GM23338 (cell line): ENCODE measurements at regions not wholly inside any gene's neighbourhood (a gene's known extent, or its start where the extent isn't known, plus 50 kb on each side); places are given as distances from the start of the nearest gene placed in this dataset.

Source experiments
- ATAC-seq: fragments of 200-7000 bp; cut with Tn5 transposase; 3 replicates; pipeline ENCODE4 v1.9.1; 2020
- DNase-seq: peaks from one replicate; pipeline ENCODE4 v3.0.0-alpha.2; 2015; ENCODE audit warnings: low spot score
- H2AFZ ChIP-seq: fragments of 200-600 bp; sonication (generic); 2 replicates; pipeline ENCODE4 v1.8.0; 2016; ENCODE audit warnings: antibody characterized with exemption, mild to moderate bottlenecking, moderate library complexity
- H3F3A ChIP-seq: fragments of 200-600 bp; sonication (generic); replicated peaks from 2 replicates; pipeline ENCODE4 v1.8.0; 2017; ENCODE audit warnings: antibody characterized with exemption, mixed run types, low read depth
- H3K27ac ChIP-seq: fragments of 200-600 bp; sonication (generic); 2 replicates; pipeline ENCODE4 v1.6.1; 2016; ENCODE audit warnings: low read depth
- H3K27me3 ChIP-seq: fragments of 200-600 bp; sonication (generic); 2 replicates; pipeline ENCODE4 v1.8.0; 2016; ENCODE audit warnings: mild to moderate bottlenecking, mixed run types, moderate library complexity; ENCODE audit not compliant: insufficient read depth
- H3K36me3 ChIP-seq: fragments of 200-600 bp; sonication (generic); 2 replicates; pipeline ENCODE4 v1.8.0; 2016; ENCODE audit warnings: mild to moderate bottlenecking; ENCODE audit not compliant: insufficient read depth
- H3K4me1 ChIP-seq: fragments of 200-600 bp; sonication (generic); 2 replicates; pipeline ENCODE4 v1.8.0; 2016; ENCODE audit warnings: mild to moderate bottlenecking, moderate library complexity; ENCODE audit not compliant: insufficient read depth
- H3K4me2 ChIP-seq: fragments of 200-600 bp; sonication (generic); 2 replicates; pipeline ENCODE4 v1.7.1; 2017; ENCODE audit warnings: mixed run types
- H3K4me3 ChIP-seq: fragments of 200-600 bp; sonication (generic); 2 replicates; pipeline ENCODE4 v1.6.1; 2016; ENCODE audit warnings: mixed run types
- H3K79me2 ChIP-seq: fragments of 200-600 bp; sonication (generic); replicated peaks from 2 replicates; pipeline ENCODE4 v1.8.0; 2017; ENCODE audit warnings: mild to moderate bottlenecking; ENCODE audit not compliant: insufficient read depth
- H3K9me2 ChIP-seq: fragments of 200-600 bp; sonication (generic); 2 replicates; pipeline ENCODE4 v1.8.0; 2017; ENCODE audit not compliant: insufficient read depth
- H4K20me1 ChIP-seq: fragments of 200-600 bp; sonication (generic); replicated peaks from 2 replicates; pipeline ENCODE4 v1.8.0; 2017; ENCODE audit warnings: mild to moderate bottlenecking; ENCODE audit not compliant: insufficient read depth
- H3K27ac Mint-ChIP-seq: 2 replicates; pipeline ENCODE4 v1.8.0; 2020; ENCODE audit warnings: inconsistent platforms, mild to moderate bottlenecking, moderate library complexity, mixed read lengths
- H3K27me3 Mint-ChIP-seq: 3 replicates; pipeline ENCODE4 v1.8.0; 2022; ENCODE audit warnings: low read depth, mild to moderate bottlenecking, moderate library complexity, mixed read lengths, inconsistent platforms; ENCODE audit not compliant: insufficient read depth, poor library complexity
- H3K36me3 Mint-ChIP-seq: 3 replicates; pipeline ENCODE4 v1.8.0; 2021; ENCODE audit warnings: low read depth, mild to moderate bottlenecking, inconsistent platforms, moderate library complexity, mixed read lengths
- H3K4me1 Mint-ChIP-seq: 3 replicates; pipeline ENCODE4 v1.8.0; 2020; ENCODE audit warnings: mild to moderate bottlenecking, inconsistent platforms, mixed read lengths
- H3K4me3 Mint-ChIP-seq: 3 replicates; pipeline ENCODE4 v1.8.0; 2021; ENCODE audit warnings: moderate library complexity, mild to moderate bottlenecking, inconsistent platforms, mixed read lengths
- H3K9me3 Mint-ChIP-seq: 3 replicates; pipeline ENCODE4 v1.8.0; 2020; ENCODE audit warnings: moderate library complexity, mild to moderate bottlenecking, inconsistent platforms, mixed read lengths
- CREB1 ChIP-seq: fragments of 250-450 bp; sonication (Bioruptor Pico); IDR thresholded peaks from 2 replicates; pipeline ENCODE4 v1.5.0; 2020; ENCODE audit warnings: low read depth, mild to moderate bottlenecking, moderate library complexity
- CTCF ChIP-seq, 2 experiments: fragments of 200-600 bp in 1 of 2; sonication (generic) in 1 of 2; conservative IDR thresholded peaks; 2 replicates each; pipeline versions ENCODE4 v1.5.1 to v1.6.1; 2016 to 2017; ENCODE audit warnings: antibody characterized with exemption in 2 of 2, low read depth in 2 of 2, mild to moderate bottlenecking in 2 of 2, moderate library complexity in 1 of 2
- ETS1 ChIP-seq: IDR thresholded peaks from 2 replicates; pipeline ENCODE4 v1.6.1; 2016; ENCODE audit warnings: antibody characterized with exemption
- EZH2 ChIP-seq: fragments of 200-600 bp; sonication (generic); IDR thresholded peaks from one replicate; pipeline ENCODE4 v1.8.0; 2017; ENCODE audit warnings: antibody characterized with exemption, mild to moderate bottlenecking, low read depth; ENCODE audit not compliant: unreplicated experiment
- EZH2phosphoT487 ChIP-seq: fragments of 200-600 bp; sonication (generic); IDR thresholded peaks from one replicate; pipeline ENCODE4 v1.8.1; 2018; ENCODE audit warnings: antibody characterized with exemption; ENCODE audit not compliant: unreplicated experiment
- JUNB ChIP-seq: IDR thresholded peaks from one replicate; pipeline ENCODE4 v1.6.1; 2016; ENCODE audit warnings: antibody characterized with exemption; ENCODE audit not compliant: unreplicated experiment
- NANOG ChIP-seq: IDR thresholded peaks from 2 replicates; pipeline ENCODE4 v1.6.1; 2016; ENCODE audit warnings: antibody characterized with exemption, borderline replicate concordance
- POLR2AphosphoS5 ChIP-seq: IDR thresholded peaks from 2 replicates; pipeline ENCODE4 v1.6.1; 2016; ENCODE audit warnings: antibody characterized with exemption, low read depth
- REST ChIP-seq: IDR thresholded peaks from one replicate; pipeline ENCODE4 v1.6.1; 2018; ENCODE audit warnings: antibody characterized with exemption; ENCODE audit not compliant: unreplicated experiment
- STAT1 ChIP-seq: IDR thresholded peaks from one replicate; pipeline ENCODE4 v1.6.1; 2016; ENCODE audit warnings: antibody characterized with exemption; ENCODE audit not compliant: unreplicated experiment
- ZNF114 ChIP-seq: fragments of 250-450 bp; sonication (Bioruptor Pico); IDR thresholded peaks from 2 replicates; pipeline ENCODE4 v1.5.0; 2020; ENCODE audit warnings: mild to moderate bottlenecking, moderate library complexity
- ZNF331 ChIP-seq: fragments of 250-450 bp; sonication (Bioruptor Pico); IDR thresholded peaks from 2 replicates; pipeline ENCODE4 v1.5.0; 2020; ENCODE audit warnings: low read depth, mild to moderate bottlenecking, moderate library complexity
- ZNF462 ChIP-seq: fragments of 250-450 bp; sonication (Bioruptor Pico); IDR thresholded peaks from 2 replicates; pipeline ENCODE4 v1.5.0; 2020; ENCODE audit warnings: mild to moderate bottlenecking, moderate library complexity

GRCh38 chr15:101124731-101125451 lies 127.0 kb downstream of the CHSY1 start:
- no peak overlapping the region for H3K27ac ChIP-seq
- Mint-ChIP-seq H3K4me1 (peaks cover 42% of the 10 kb centered on the region), H3K27me3 (peaks cover 9% of the 10 kb centered on the region), H3K27ac (no peak overlapping the region), H3K4me3 (no peak overlapping the region), H3K36me3 (no peaks in the 10 kb centered on the region), H3K9me3 (0 out of 3 replicates have a peak, but pooled peaks cover 5% of the 10 kb centered on the region)
- no peak overlapping the region for H3K4me2 ChIP-seq
- H4K20me1 ChIP-seq: no peaks in the 10 kb centered on the region
- H3K79me2 ChIP-seq: no peaks in the 10 kb centered on the region
- no peaks in the 10 kb centered on the region for H3K27me3 ChIP-seq
- no peak overlapping the region for H2AFZ ChIP-seq
- H3K9me2 ChIP-seq: no peaks in the 10 kb centered on the region
- no peaks in the 10 kb centered on the region for H3K36me3 ChIP-seq
- peaks cover 20% of the 10 kb centered on the region for H3K4me1 ChIP-seq
- no peak for ATAC-seq
- no peak for DNase-seq
- 0 out of 2 replicates have a peak, but pooled peaks cover 4% of the 10 kb centered on the region for H3F3A ChIP-seq
- TF ChIP-seq ZNF331 (CRISPR knock-in tag): no peak
- no peak for TF ChIP-seq STAT1
- TF ChIP-seq NANOG: no peak
- no peak for TF ChIP-seq ZNF114 (CRISPR knock-in tag)
- no peak for TF ChIP-seq JUNB
- TF ChIP-seq ZNF462: no peak
- no peak for TF ChIP-seq CTCF (conservative IDR thresholded peaks at IDR 0.05; ENCODE audit: low read depth in 2 of 2)
- TF ChIP-seq POLR2AphosphoS5: no peak
- no peak for TF ChIP-seq REST
- no peak for TF ChIP-seq CREB1
- no peak for TF ChIP-seq EZH2phosphoT487
- TF ChIP-seq EZH2: no peak
- no peak for TF ChIP-seq ETS1
- no peak overlapping the region for H3K4me3 ChIP-seq
